GM12878 (cell line): ENCODE measurements at regions not wholly inside any gene's neighbourhood (a gene's known extent, or its start where the extent isn't known, plus 50 kb on each side); places are given as distances from the start of the nearest gene placed in this dataset.

Experiments
- ATAC-seq: fragments of 200-7000 bp; cut with Tn5 transposase; 3 replicates; pipeline ENCODE4 v1.9.1; 2020; ENCODE audit warnings: mild to moderate bottlenecking, moderate library complexity
- BruUV-seq: library from RNA; stranded (reverse); fragments of 400-500 nt; replicated peaks from 2 replicates; lab custom pipeline; 2021; lab: Mats Ljungman, UMichigan
- CTCF ChIA-PET: fragments of 300-600 bp; sonication (Branson Sonifier 250); formaldehyde crosslinking; extraction: SDS; loops from one replicate; lab custom pipeline; 2021; ENCODE audit warnings: inconsistent platforms; lab: Yijun Ruan, JAX
- POLR2A ChIA-PET: fragments of 350-600 bp; formaldehyde crosslinking; extraction: SDS; loops from one replicate; lab custom pipeline; 2021; ENCODE audit warnings: inconsistent platforms; lab: Charles Lee
- RAD21 ChIA-PET: fragments of 300-600 bp; sonication (Branson Sonifier 250); formaldehyde crosslinking; loops from one replicate; lab custom pipeline; 2023; ENCODE audit warnings: antibody characterized with exemption; ENCODE audit not compliant: unreplicated experiment; lab: Charles Lee
- SMC1A ChIA-PET: fragments of 300-600 bp; sonication (Branson Sonifier 250); formaldehyde crosslinking; loops from one replicate; lab custom pipeline; 2023; ENCODE audit not compliant: unreplicated experiment, uncharacterized antibody; lab: Charles Lee
- DNase-seq: peaks from one replicate; pipeline ENCODE4 v3.0.0-alpha.2; 2011; ENCODE audit warnings: low read depth, low spot score
- FAIRE-seq: peaks from 3 replicates; lab custom pipeline; 2011; peaks lifted over from hg19 to GRCh38; lab: Jason Lieb, UNC
- H2AFZ ChIP-seq: 2 replicates; pipeline ENCODE4 v1.6.0; 2011; ENCODE audit warnings: low read depth, low read length, control low read depth; ENCODE audit not compliant: control insufficient read depth
- H3K27ac ChIP-seq: 2 replicates; pipeline ENCODE4 v1.5.1; 2011; ENCODE audit warnings: control low read depth; ENCODE audit not compliant: control insufficient read depth, insufficient read depth
- H3K27me3 ChIP-seq, 2 experiments: replicated peaks in 1 of 2; 2 replicates each; pipeline versions ENCODE4 v1.6.0 to v1.6.1; 2011; ENCODE audit warnings: low read length in 1 of 2; ENCODE audit not compliant: control insufficient read depth in 2 of 2, insufficient read depth in 2 of 2
- H3K36me3 ChIP-seq, 2 experiments: 2 replicates each; pipeline ENCODE4 v1.5.1; 2011; ENCODE audit warnings: low read length in 1 of 2; ENCODE audit not compliant: control insufficient read depth in 2 of 2, insufficient read depth in 2 of 2
- H3K4me1 ChIP-seq: 2 replicates; pipeline ENCODE4 v1.6.1; 2011; ENCODE audit warnings: mild to moderate bottlenecking, low read length, moderate library complexity, mixed read lengths; ENCODE audit not compliant: control insufficient read depth, insufficient read depth
- H3K4me2 ChIP-seq: 2 replicates; pipeline ENCODE4 v1.6.0; 2011; ENCODE audit warnings: control low read depth; ENCODE audit not compliant: control insufficient read depth, insufficient read depth
- H3K4me3 ChIP-seq: fragments of 200-600 bp; sonication (generic); 2 replicates; pipeline ENCODE4 v1.5.1; 2016
- H3K79me2 ChIP-seq: 2 replicates; pipeline ENCODE4 v1.6.0; 2011; ENCODE audit warnings: low read length; ENCODE audit not compliant: control insufficient read depth, insufficient read depth
- H3K9ac ChIP-seq: 2 replicates; pipeline ENCODE4 v1.8.0; 2011; ENCODE audit warnings: low read length, control low read depth, mixed read lengths; ENCODE audit not compliant: control insufficient read depth, insufficient read depth
- H3K9me3 ChIP-seq: replicated peaks from 3 replicates; pipeline ENCODE4 v1.5.1; 2011; ENCODE audit warnings: mild to moderate bottlenecking, low read length; ENCODE audit not compliant: control insufficient read depth, insufficient read depth
- H4K20me1 ChIP-seq: 2 replicates; pipeline ENCODE4 v1.6.0; 2011; ENCODE audit not compliant: control insufficient read depth, insufficient read depth
- ATF3 ChIP-seq: IDR thresholded peaks from 2 replicates; pipeline ENCODE4 v1.6.1; 2011; ENCODE audit warnings: low read depth, mild to moderate bottlenecking, low read length, moderate library complexity, borderline replicate concordance; ENCODE audit errors: extremely low read depth
- BCL11A ChIP-seq: IDR thresholded peaks from 2 replicates; pipeline ENCODE4 v1.6.1; 2011; ENCODE audit warnings: low read depth, low read length
- CHD2 ChIP-seq: IDR thresholded peaks from 2 replicates; pipeline ENCODE4 v1.6.1; 2011; ENCODE audit warnings: low read depth, low read length, improper control_type of control experiment, borderline replicate concordance
- CREM ChIP-seq: IDR thresholded peaks from 2 replicates; pipeline ENCODE4 v1.6.1; 2014; ENCODE audit warnings: antibody characterized with exemption, low read depth
- CTCF ChIP-seq, 3 experiments: IDR thresholded peaks in 2 of 3; conservative IDR thresholded peaks in 1 of 3; 2 replicates each; pipeline ENCODE4 v1.5.1; 2011; ENCODE audit warnings: low read depth in 3 of 3, low read length in 3 of 3, mild to moderate bottlenecking in 3 of 3, control low read depth in 2 of 3, moderate library complexity in 2 of 3, inconsistent platforms in 1 of 3, mixed read lengths in 1 of 3; ENCODE audit not compliant: control insufficient read depth in 2 of 3, insufficient read depth in 1 of 3; ENCODE audit errors: extremely low read depth in 1 of 3
- FOS ChIP-seq: IDR thresholded peaks from 3 replicates; pipeline ENCODE4 v1.6.1; 2011; ENCODE audit warnings: borderline replicate concordance; ENCODE audit not compliant: insufficient read length; ENCODE audit errors: extremely low read depth
- JUND ChIP-seq: IDR thresholded peaks from 2 replicates; pipeline ENCODE4 v1.6.1; 2012; ENCODE audit warnings: low read depth, mild to moderate bottlenecking, low read length, improper control_type of control experiment, moderate library complexity
- MTA2 ChIP-seq: fragments of 450-650 bp; IDR thresholded peaks from 2 replicates; pipeline ENCODE4 v1.6.1; 2016; ENCODE audit warnings: low read depth, mild to moderate bottlenecking, moderate library complexity
- POU2F2 ChIP-seq: IDR thresholded peaks from 3 replicates; pipeline ENCODE4 v1.6.1; 2011; ENCODE audit warnings: low read depth, mild to moderate bottlenecking, low read length, borderline replicate concordance
- RCOR1 ChIP-seq: conservative IDR thresholded peaks from 2 replicates; pipeline ENCODE4 v1.6.1; 2012; ENCODE audit warnings: low read depth, low read length, improper control_type of control experiment
- SMAD5 ChIP-seq: IDR thresholded peaks from 2 replicates; pipeline ENCODE4 v1.6.1; 2016; ENCODE audit warnings: antibody characterized with exemption, low read depth
- SPI1 ChIP-seq: IDR thresholded peaks from 2 replicates; pipeline ENCODE4 v1.6.1; 2011; ENCODE audit warnings: low read depth, mild to moderate bottlenecking, low read length, moderate library complexity, borderline replicate concordance; ENCODE audit not compliant: insufficient read depth
- SRF ChIP-seq, 2 experiments: IDR thresholded peaks; 2 replicates each; pipeline ENCODE4 v1.6.1; 2011; ENCODE audit warnings: low read depth in 2 of 2, low read length in 2 of 2, mild to moderate bottlenecking in 1 of 2, moderate library complexity in 1 of 2
- STAT3 ChIP-seq: IDR thresholded peaks from 2 replicates; pipeline ENCODE4 v1.6.1; 2011; ENCODE audit warnings: low read depth, low read length, improper control_type of control experiment
- ZNF217 ChIP-seq: fragments of 450-650 bp; IDR thresholded peaks from 2 replicates; pipeline ENCODE4 v1.6.1; 2017; ENCODE audit warnings: antibody characterized with exemption, mild to moderate bottlenecking
- ZNF24 ChIP-seq: fragments of 450-650 bp; IDR thresholded peaks from 2 replicates; pipeline ENCODE4 v1.6.1; 2017; ENCODE audit warnings: antibody characterized with exemption, mild to moderate bottlenecking
- ZZZ3 ChIP-seq: IDR thresholded peaks from 2 replicates; pipeline ENCODE4 v1.6.1; 2011; ENCODE audit warnings: low read depth; ENCODE audit not compliant: control insufficient read depth, insufficient read length
- WGBS: methylation state at CpG from one replicate; pipeline ENCODE4 v1.1.6; 2016; ENCODE audit warnings: low lambda C conversion rate; ENCODE audit not compliant: insufficient replicate concordance, insufficient coverage; ENCODE audit errors: missing lambda C conversion rate; 5-methylcytosine and 5-hydroxymethylcytosine counted together
- in situ Hi-C: fragments of 300-500 bp; cut with MboI; formaldehyde crosslinking; loops from 9 replicates; pipeline ENCODE4 v1.14.3; 2018; ENCODE audit warnings: mixed read lengths
- intact Hi-C: fragments of 100-400 bp; cut with micrococcal nuclease; formaldehyde crosslinking; loops from one replicate; pipeline ENCODE4 v1.14.2; 2022; ENCODE audit not compliant: unreplicated experiment

GRCh38 chr1:187734427-187734826, 905.7 kb downstream of the PLA2G4A start:
- ChIA-PET CTCF (interaction anchor here (1.2 kb wide), 1 partner anchor 11 kb away, joined by 4 read pairs; no protein-coding TSS in a partner anchor), SMC1A (interaction anchor here (0.8 kb wide), 1 partner anchor 9 kb away, joined by 3 read pairs; no protein-coding TSS in a partner anchor), POLR2A (no interaction called here), RAD21 (no interaction called here)
- intact Hi-C loops, result no loop called here
- TF ChIP-seq CHD2 (no peak), SPI1 (no peak), RCOR1 (no peak), POU2F2 (no peak), MTA2 (no peak), ZNF217 (no peak), CREM (no peak), ZZZ3 (no peak), CTCF (IDR thresholded peaks at IDR 0.05 in 2 of 3, conservative IDR thresholded peaks at IDR 0.05 in 1 of 3; ENCODE audit: control insufficient read depth in 2 of 3, extremely low read depth in 1 of 3, insufficient read depth in 1 of 3, low read depth in 3 of 3, low read length in 3 of 3) (no peak), ATF3 (no peak), STAT3 (no peak), FOS (no peak), ZNF24 (no peak), JUND (no peak), BCL11A (no peak), SRF (IDR thresholded peaks at IDR 0.05; ENCODE audit: low read depth in 2 of 2, low read length in 2 of 2) (no peak), SMAD5 (no peak)
- Histone ChIP-seq H3K9me3 (no peaks in the 10 kb centered on the region), H2AFZ (no peak overlapping the region), H3K27ac (no peak overlapping the region), H3K4me1 (no peaks in the 10 kb centered on the region), H3K4me3 (no peak overlapping the region), H4K20me1 (no peaks in the 10 kb centered on the region), H3K9ac (no peak overlapping the region), H3K36me3 (no peaks in the 10 kb centered on the region), H3K79me2 (no peaks in the 10 kb centered on the region), H3K4me2 (no peak overlapping the region), H3K27me3 (no peaks in the 10 kb centered on the region)
- FAIRE-seq, result no peak
- ATAC-seq, result no peak
- no TSS peak for BruUV-seq
- in situ Hi-C loops, result no loop called here
- DNase-seq, result no peak
- 30% methylated on average over 4 of the region's 4 CpGs for WGBS
